ENCODE measurements at regions not wholly inside any gene's neighbourhood (a gene's known extent, or its start where the extent isn't known, plus 50 kb on each side); places are given as distances from the start of the nearest gene placed in this dataset.

DNA sequence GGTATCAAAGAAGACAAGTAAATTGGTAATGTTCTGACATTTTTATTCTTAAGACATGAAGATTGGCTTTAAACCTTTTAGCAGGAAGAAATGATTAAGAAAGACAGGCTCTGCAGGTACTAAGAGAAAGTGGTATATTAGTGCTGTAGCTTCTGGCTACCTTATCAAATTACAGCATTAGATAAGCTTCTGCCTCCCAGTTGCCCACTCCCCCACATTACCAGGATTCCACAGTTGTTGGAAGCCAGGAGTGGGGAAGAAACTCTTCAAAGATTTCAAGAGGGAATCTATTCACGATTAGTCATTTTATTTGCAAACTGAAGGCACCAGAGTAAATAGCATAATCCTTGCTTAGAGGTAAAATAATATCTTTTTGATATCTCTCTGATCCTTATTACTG is 274.9 kb downstream of the LMO4 start:
- ATAC-seq = no peak
- DNase-seq (ENCODE audit: low spot score) = no peak

DNA sequence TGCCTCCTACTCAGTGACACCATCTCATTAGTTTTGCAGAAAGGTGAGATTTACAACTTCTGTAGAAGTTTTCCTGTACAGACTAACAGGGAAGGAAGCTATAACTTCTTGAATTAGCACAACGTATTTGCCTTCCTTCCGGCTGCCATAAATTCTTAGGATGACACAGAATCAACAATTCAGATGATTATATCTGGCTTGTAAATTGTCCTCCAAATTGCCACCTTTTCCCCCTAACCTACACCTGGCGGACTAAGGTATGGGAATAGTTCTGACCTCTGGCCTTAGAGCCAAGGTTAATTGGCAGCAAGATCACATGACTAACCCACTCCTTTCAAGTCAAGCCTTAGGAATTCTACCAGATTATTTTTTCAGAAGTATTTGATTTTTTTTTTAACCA is 284.3 kb downstream of the LMO4 start:
- ATAC-seq = no peak
- DNase-seq (ENCODE audit: low spot score) = no peak

DNA sequence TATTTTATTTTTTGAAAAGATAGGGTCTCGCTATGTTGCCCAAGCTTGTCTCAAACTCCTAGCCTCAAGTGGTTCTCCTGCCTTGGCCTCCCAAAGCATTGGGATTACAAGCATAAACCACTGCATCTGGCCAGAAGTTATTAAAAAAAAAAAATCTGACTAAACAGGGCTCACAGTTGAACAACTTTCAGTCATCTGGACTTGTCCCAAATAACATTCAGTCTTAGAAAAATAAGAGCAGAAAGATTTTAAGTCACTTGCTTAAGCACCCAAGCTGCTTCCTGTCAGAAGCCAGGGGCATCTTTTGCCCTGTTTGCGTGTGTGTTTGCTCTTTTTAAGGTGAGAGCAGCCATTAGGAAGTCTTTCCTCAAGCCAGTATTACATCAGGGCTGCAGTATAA is 286.8 kb downstream of the LMO4 start:
- no peak for ATAC-seq

DNA sequence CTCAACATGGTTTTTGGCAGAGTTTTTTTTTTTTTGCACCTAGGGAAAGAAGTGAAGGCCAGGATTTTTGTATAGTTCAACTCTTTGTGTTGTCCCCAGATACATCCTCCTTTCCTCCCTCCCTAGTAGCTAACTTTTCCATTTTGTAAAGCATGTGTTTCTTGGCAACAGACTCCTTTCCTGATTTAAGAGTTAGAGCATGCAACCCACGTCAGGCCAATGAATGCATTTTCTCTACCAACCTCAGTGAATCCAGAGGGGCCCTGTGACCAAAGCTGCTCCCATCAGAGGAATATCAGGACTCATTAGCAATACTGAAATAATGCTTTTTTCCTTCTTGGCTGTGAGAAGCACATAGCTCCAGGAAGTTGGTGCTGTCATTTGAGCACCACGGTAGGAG is 287.2 kb downstream of the LMO4 start:
- ATAC-seq = no peak
- no peak for DNase-seq (ENCODE audit: low spot score)

More for the DNA sequence above, 286.8 kb downstream of the LMO4 start:
- no peak for DNase-seq (ENCODE audit: low spot score)

DNA sequence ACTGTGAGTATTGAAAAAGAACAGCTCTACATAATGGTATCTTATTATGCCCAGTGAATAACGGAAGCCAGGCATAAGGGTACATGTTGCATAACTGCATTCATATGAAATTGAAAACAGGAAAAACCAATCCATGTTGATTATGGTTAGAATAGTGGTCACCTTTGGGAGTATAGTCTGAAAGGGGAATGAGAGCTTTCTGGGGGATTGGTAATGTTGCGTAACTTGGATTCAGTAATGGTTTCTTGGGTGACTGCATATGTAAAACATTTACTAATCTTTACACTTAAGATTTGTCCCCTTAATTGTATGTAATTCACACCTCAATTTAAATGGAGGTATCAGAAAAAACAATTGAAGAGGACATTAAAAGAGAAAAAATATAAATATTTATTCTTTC is 292.1 kb downstream of the LMO4 start:
- ATAC-seq (no peak), DNase-seq (ENCODE audit: low spot score) (no peak)

DNA sequence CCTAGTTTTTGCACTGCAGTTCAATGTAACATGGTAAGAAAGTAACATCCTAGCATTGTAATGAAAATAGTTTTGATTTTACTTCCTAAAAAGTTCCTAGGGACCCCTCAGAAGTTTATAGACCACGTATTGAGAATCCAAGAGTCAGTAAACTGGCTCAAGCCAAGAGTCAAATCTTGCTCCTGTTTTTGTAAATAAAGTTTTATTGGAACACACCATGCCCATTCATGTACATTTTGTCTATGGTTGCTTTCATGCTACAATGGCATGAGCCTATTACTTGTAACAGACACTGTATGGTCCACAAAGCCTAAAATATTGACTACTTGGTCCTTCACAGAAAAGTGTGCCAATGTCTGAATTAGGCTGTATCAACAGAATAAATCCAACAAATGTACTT is 301.0 kb downstream of the LMO4 start:
- no peak for ATAC-seq
- DNase-seq (ENCODE audit: low spot score) = no peak

DNA sequence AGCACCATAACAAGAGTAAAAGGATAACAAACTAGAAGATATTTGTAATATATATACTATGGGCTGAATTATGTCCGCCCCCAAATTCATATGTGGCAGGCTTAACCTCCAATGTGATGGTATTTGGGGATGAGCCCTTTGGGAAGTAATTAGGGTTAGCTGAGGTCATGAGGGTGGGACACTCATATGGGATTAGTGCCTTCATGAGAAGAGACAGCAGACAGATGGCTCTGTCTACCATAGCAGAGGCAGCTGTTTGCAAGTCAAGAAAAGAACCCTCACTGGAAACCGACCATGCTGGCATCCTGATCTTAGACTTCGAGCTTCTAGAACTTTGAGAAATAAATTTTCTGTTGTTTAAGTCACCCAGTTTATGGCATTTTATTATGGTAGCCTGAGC is 303.6 kb downstream of the LMO4 start:
- DNase-seq (ENCODE audit: low spot score) (no peak), ATAC-seq (no peak)

DNA sequence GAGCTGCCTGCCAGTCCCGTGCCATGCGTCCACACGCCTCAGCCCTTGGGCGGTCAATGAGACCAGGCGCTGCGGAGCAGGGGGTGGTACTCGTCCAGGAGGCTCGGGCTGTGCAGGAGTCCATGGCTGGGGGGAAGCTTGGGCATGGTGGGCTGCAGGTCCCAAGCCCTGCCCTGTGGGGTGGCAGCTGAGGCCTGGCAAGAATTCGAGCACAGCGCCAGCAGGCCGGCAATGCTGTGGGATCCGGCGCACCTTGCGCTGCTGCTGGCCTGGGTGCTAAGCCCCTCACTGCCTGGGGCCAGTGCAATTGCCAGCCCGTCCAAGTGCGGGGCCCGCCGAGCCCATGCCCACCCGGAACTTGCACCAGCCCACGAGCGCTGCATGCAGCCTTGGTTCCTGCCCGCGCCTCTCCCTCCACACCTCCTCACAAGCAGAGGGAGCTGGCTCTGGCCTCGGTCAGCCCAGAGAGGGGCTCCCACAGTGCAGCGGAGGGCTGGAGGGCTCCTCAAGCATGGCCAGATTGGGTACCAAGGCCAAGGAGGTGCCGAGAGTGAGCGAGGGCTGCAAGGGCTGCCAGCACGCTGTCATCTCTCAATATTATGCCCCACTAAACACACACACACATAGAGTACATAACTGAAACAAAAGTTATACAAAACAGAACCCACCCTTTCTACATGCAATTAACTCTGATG is 307.7 kb downstream of the LMO4 start:
- no peak for ATAC-seq
- no peak for DNase-seq (ENCODE audit: low spot score)

DNA sequence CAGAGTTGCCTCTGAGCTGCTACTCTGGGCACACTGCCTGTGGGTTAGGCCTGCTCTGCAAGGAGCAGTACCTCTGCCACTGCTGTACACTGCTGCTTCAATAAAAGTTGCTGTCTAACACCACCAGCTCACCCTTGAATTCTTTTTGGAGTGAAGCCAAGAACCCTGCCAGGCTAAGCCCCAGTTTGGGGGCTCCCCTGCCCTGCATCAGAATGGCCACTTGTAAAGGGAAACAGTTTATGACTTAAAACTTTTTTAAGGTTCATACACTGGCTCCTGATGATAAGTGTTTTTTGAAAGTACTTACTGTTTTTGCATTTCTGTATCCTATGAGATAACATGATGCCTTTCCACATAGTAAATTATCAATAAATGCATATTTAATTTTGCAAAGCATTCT is 310.0 kb downstream of the LMO4 start:
- no peak for DNase-seq (ENCODE audit: low spot score)
- no peak for ATAC-seq

DNA sequence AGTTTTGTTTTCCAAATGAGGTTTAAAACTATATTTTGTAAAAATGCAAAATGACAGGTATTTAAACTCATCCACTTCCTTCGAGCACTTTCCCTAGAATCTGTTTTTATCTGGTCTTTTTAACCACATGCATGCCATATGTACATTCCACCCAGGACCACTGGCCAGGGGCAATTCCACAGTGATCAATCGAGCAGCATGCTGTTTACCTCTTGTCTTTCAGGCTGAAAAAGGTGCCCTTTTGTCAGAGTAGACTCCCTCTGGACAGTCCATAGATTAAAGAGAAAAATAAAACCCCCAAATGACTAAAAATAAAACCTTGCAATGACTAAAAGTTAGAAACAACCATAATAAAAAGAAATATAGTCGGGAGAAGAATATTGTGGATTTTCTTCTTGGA is 313.3 kb downstream of the LMO4 start:
- DNase-seq (ENCODE audit: low spot score) (no peak), ATAC-seq (no peak)

DNA sequence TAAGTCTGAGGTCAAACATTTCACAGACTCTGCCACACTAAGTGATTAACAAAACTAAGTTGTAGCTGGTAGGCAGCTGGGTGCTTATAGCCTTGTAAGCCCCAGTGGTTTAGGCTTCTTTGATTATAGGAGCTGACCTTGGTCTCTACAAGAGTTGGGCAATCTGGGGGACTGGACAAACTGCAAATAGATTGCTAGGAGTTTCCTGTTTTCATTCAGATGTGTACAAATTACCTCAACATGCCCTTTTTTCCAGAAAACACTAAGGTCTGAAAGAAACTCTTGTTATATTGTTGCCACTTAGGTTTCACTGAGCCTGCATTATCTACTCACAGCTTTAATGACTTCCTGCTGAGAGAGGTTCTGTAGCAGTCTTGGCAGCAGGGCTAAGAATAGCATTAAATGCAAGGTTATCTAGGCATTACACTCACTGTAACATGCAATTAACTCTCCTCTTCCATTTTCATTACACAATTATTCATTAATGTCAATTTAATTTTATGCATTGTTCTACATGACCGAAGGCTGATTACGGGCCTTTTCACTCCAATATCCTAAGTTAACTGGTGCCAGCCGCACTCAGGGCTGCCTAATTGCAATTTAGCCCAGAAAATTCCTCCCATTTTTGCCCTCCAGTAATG is 314.0 kb downstream of the LMO4 start:
- DNase-seq (ENCODE audit: low spot score) (no peak), ATAC-seq (no peak)

DNA sequence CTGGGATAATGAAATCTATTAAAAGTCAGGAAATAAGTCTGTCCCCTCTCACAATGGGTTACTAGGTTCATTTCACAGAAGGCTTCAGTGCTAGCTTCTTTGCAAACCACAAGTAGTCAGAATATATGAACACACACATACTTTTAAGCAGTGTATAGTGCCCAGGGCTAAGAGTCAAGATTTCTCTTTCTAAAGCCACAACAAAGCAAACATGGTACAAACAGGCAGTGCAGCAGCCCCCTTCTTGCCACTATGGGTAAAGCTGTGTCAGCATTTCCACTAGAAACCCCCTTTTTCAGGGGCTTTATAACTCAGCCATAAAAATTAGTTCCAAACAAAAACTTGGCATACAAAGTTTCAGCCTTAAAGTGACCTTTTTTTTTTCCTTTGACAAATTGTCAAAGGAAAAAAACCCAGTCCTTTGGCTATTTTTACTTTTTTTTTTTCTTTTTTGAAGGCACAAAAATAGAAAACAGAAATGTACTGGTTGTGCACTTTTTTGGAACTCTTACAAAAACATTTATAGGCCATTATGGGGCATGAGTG is 315.4 kb downstream of the LMO4 start:
- ATAC-seq (no peak), DNase-seq (ENCODE audit: low spot score) (no peak)

DNA sequence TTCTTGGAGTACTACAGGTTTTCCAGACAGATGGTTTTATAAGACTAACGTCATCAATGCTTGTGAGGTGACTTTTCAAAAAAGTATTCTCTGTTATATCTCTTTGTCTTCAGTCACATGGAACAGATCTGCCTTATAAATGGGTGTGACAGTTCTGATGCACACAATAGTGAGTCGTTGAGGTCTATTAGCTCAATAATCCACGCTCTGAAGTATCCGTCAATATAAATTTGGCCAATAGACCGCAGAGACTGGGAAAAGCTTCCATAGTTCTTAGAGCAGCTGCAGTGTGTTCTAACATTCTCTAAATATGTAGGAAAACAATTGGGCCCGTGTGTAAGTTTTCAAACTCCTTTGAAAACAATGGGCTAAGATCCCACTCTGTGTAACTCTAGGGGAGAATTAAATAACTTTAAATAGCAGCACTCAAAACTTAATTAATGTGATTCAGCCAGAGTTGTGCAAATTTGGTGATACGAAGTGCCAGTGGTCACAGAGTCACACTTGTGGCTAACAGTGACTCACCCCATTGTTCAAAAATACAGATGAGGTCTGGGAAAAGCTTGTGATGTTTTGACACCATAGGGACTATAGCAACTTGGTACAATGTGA is 316.0 kb downstream of the LMO4 start:
- DNase-seq (ENCODE audit: low spot score) (no peak), ATAC-seq (no peak)

DNA sequence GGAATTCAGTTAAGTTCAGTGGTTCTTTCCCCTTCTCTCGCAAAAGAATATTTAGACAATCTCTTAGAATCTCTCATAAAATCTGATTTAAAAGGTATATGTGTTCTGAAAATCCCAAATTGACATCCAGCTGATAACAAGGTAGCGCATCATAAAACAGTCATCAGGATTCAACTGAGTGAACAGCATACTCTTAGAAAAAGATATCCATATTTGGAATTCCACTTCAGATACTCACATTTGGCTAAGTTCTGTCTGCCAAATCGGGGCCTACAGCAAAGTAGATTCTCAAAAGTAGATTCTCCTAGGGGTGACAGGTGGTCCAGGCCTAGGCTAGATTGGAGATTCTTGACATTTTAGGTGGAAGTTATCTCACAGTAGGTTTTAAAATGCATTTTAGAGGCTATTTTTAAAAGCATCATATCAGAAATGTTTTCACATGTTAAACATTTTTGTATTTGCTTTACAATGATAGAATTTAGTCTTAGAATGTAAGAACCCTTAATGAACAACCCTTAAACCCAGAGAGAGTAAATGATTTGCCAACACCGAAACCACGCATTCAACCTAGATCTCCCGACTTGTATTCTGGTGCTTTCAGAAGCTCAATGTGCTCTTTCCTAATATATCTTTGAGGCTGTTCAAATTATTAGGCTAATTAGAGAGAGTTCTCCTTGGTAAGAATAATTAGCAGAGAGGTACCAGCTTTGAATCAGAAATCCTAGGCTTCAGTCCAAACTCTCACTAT is 318.9 kb downstream of the LMO4 start:
- ATAC-seq = no peak
- DNase-seq (ENCODE audit: low spot score) = no peak

DNA sequence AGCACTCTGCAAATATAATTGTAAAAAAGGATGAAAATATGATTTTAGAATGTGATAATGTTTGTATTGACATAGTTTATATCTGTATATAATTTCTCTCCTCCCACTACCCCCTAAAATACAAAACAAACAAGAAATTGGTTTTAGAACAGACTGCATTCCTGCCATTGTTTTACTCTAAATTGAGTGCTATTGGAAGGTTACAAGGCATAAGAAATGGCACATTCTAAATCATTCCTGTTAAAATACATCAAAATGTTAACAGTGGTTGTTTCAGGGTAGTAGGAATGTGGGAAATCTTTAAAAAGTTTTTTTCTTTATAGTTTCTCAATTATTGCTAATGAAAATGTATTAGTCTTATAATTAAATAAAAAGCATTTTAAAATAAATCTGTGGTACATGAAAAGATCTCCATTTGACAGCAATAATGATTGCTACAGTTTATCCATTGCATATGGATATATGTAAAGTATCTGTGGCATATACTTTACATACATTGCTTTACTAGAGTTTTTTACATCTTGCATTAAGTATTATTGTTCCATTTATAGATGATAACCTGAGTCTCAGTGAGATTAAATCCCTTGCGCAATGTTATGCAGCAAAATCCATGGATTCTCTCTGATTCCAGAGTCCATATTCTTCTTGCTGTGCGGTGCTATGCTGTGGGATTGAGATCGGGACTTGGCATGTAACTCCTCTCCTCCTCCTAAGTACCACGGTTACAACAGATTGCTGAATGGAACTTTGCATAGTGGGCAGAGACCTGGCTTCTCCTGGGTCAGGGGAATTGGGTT is 319.8 kb downstream of the LMO4 start:
- ATAC-seq (no peak), DNase-seq (ENCODE audit: low spot score) (no peak)

DNA sequence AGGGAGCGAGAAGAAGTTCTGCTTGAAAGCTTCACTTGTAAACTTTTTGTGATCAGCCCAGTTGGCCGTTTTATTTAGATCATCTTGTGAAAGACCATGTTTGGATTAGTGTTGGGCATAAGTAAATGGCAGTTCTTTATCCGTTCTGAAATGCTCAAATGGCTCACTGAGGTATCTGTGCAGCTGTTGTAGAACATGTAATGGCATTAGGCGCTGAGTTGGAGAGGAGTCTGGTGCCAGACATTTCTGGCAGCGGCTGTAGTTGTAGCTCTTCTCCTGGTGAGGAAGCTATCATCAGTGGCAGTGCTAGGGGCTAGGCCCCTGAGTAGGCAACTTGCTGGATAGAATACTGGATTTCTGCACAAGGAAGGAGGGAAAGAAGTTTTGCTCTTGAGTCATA is 321.6 kb downstream of the LMO4 start:
- DNase-seq (ENCODE audit: low spot score) = no peak
- no peak for ATAC-seq

DNA sequence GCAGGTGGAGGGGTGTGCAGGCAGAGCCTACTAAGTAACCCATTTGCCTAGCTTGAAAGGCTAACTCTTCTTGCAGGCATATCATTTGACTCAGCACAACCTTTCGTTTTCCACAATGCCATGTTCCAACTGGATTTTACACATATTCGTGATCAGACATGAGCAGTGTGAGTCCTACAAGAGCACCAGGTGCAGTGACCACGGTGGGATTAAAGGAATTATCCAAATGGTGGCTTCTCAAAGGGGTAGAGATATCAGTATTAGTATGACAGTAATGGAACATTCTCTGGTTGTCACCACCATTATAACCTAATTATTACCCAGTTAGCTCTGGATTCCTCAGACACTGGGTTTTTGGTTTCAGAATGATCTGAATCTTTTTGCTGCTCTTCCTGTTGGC is 323.5 kb downstream of the LMO4 start:
- no peak for DNase-seq (ENCODE audit: low spot score)
- ATAC-seq = no peak

DNA sequence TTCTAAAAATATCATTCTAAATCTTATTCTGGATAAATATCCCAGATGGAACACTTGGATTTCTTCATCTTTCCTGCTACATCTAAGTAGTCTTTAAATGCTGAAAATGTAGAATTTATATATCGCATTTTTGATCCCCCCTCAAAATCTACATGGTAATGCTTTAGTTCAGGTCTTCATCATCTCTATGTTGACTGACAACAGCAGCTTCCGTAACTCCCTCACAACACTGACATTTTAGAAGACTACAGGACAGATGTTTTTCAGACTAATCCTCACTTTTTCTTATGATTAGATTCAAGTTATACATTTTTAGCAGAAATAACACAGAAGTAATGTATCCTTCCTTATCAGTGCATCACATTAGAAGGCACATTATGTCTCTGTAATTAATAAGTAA is 336.5 kb downstream of the LMO4 start:
- ATAC-seq (no peak), DNase-seq (ENCODE audit: low spot score) (no peak)

DNA sequence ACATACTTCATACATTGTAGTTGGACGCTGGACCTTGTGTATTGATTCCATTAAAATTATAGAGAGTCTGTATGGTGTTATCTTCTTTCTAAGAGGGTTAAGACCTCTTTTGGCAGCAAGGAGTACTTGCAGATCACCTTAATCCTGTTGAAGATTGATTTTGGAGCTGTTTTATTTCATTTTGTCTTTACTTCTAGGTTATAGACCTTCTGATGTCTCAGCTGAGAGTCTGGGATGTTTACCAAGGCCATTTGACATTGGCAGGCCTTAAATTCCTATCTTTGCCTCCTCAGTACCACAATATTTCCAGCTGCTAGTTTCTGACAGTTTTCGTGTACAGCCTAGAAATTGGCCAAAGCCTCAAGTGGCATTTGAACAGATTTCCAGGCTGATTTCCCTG is 338.0 kb downstream of the LMO4 start:
- no peak for ATAC-seq

DNA sequence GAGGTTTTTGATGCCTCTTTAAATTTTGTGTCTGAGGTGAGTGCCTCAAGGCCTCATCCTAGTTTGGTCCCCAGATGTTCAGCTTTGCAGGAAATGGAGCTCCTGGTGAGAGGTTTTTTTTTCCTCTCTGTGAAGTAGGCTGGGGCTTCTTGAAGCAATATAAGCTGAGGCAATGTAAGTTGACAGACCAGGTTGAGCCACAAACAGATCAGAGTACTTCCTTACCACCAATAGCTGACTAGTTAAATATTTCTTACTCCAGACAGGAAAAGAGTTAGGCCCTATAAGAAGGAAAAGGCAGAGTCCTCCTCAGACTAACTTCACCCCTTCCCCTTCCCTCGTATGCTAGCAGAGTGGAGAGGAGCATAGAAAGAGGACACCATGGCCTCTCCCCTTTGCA is 341.0 kb downstream of the LMO4 start:
- ATAC-seq (no peak), DNase-seq (ENCODE audit: low spot score) (no peak)

More for the DNA sequence above, 338.0 kb downstream of the LMO4 start:
- DNase-seq (ENCODE audit: low spot score) = no peak

DNA sequence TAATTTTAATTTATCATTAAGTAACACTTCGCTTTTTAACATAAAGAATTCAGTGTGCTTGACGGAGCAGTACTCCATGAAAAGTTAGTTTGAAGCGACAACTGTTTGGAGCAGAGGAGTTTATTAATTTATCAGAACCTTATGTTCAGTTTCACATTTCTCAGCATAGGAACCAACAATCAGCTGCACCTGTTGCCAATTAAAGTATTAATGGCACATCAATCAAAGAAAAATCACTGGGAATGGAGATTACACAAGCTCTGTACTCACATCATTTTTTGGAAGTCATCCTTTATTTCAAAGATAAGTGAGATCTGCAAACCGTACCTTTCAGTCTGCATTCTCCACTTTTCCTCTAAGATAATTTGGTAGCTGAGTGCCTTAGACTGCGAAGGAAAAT is 344.6 kb downstream of the LMO4 start:
- ATAC-seq (no peak), DNase-seq (ENCODE audit: low spot score) (no peak)

Data from left lobe of liver (tissue), 2 donors.